Uterus (tissue), 3 donors: ENCODE measurements at regions not wholly inside any gene's neighbourhood (a gene's known extent, or its start where the extent isn't known, plus 50 kb on each side); places are given as distances from the start of the nearest gene placed in this dataset.

Experiments
- DNase-seq, 2 donors: peaks; one replicate each; pipeline ENCODE4 v3.0.0-alpha.2; 2019 to 2020
- H3K27ac ChIP-seq, 2 donors: fragments of 200-600 bp; sonication (generic); 1 replicate in 1 of 2; 2 replicates in 1 of 2; pipeline ENCODE4 v1.5.1; 2016 to 2018
- H3K27me3 ChIP-seq, 2 donors: fragments of 200-600 bp; sonication (generic); one replicate each; pipeline ENCODE4 v1.5.1; 2018 to 2019; ENCODE audit warnings: control low read depth in 1 of 2
- H3K36me3 ChIP-seq, 2 donors: fragments of 200-600 bp; sonication (generic); one replicate each; pipeline ENCODE4 v1.5.1; 2019; ENCODE audit warnings: control low read depth in 1 of 2
- H3K4me1 ChIP-seq, 2 donors: fragments of 200-600 bp; sonication (generic); one replicate each; pipeline ENCODE4 v1.5.1; 2018 to 2019; ENCODE audit warnings: control low read depth in 1 of 2
- H3K4me3 ChIP-seq, 2 donors: fragments of 200-600 bp; sonication (generic); 1 replicate in 1 of 2; 2 replicates in 1 of 2; pipeline ENCODE4 v1.5.1; 2018 to 2019; ENCODE audit warnings: mild to moderate bottlenecking in 1 of 2
- H3K9me3 ChIP-seq, 2 donors: fragments of 200-600 bp; sonication (generic); one replicate each; pipeline ENCODE4 v1.5.1; 2019; ENCODE audit warnings: control low read depth in 1 of 2
- POLR2A ChIP-seq, 2 donors: fragments of 450-650 bp; IDR thresholded peaks; one replicate each; pipeline ENCODE4 v1.6.1; 2016; ENCODE audit warnings: antibody characterized with exemption in 2 of 2, mild to moderate bottlenecking in 1 of 2, moderate library complexity in 1 of 2
- intact Hi-C: fragments of 100-400 bp; cut with DNase I; formaldehyde crosslinking; loops from one replicate; pipeline ENCODE4 v1.15.1; 2023; ENCODE audit warnings: low total_unique reads
- TF ChIP-seq, protein P1 (sequence below), 4 experiments: fragments of 200-600 bp in 2 of 4; fragments of 450-650 bp in 2 of 4; sonication (generic) in 2 of 4; IDR thresholded peaks; one replicate each; pipeline ENCODE4 v1.5.1; 2016 to 2019; ENCODE audit warnings: antibody characterized with exemption in 4 of 4, mild to moderate bottlenecking in 2 of 4, moderate library complexity in 1 of 4
- donor health status: DM: yes; HTN: yes; CAD: no.

DNA sequence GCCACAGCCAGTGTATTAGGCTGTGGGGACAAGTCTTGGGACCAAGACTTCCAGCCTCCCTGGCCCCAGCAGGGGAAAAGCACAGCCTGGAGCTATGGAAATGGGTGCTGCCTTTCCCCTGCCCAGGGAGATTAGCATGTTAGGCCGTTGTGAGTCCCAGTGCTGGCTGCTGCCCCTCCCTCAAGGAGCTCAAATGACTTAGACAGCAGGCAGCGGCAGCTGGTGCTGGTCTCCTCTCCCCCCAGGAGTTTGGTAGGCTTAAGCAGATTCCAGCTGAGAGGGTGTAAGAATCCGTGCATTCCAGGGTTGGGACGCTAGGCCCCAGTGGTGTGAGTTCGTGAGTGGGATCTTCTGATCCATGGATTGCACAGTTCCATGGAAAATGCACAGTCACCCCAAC lies 301.5 kb upstream of the PHF14 start:
- no peak overlapping the region for H3K27ac ChIP-seq
- no peaks in the 10 kb centered on the region for H3K4me1 ChIP-seq
- H3K4me3 ChIP-seq = no peak overlapping the region
- H3K9me3 ChIP-seq = no peaks in the 10 kb centered on the region
- H3K27me3 ChIP-seq = no peaks in the 10 kb centered on the region
- TF ChIP-seq POLR2A (IDR thresholded peaks at IDR 0.05) = no peak
- TF ChIP-seq, protein P1, sequence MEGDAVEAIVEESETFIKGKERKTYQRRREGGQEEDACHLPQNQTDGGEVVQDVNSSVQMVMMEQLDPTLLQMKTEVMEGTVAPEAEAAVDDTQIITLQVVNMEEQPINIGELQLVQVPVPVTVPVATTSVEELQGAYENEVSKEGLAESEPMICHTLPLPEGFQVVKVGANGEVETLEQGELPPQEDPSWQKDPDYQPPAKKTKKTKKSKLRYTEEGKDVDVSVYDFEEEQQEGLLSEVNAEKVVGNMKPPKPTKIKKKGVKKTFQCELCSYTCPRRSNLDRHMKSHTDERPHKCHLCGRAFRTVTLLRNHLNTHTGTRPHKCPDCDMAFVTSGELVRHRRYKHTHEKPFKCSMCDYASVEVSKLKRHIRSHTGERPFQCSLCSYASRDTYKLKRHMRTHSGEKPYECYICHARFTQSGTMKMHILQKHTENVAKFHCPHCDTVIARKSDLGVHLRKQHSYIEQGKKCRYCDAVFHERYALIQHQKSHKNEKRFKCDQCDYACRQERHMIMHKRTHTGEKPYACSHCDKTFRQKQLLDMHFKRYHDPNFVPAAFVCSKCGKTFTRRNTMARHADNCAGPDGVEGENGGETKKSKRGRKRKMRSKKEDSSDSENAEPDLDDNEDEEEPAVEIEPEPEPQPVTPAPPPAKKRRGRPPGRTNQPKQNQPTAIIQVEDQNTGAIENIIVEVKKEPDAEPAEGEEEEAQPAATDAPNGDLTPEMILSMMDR (IDR thresholded peaks at IDR 0.05) = no peak
- intact Hi-C loops = no loop called here
- H3K36me3 ChIP-seq = no peaks in the 10 kb centered on the region
- no peak for DNase-seq

DNA sequence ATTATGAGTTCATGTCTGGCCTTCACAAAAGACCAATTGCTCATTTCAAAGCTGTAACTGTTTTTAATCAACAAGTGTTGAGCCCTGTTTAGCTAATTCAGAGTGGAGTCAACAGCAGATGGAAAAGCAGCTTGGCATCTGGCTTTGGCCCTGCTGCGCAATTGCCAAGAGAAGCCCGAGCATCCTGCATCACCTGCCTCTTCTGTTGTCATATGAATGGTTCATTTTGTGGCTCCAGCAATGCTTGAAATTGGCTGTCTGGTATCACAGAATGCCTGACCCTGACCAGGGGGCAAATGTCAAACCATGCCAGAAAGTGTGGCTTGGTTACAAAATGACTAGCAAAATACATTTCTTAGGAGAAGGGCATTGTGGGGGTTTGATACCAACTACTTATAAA lies 296.5 kb upstream of the PHF14 start:
- no peak for TF ChIP-seq POLR2A (IDR thresholded peaks at IDR 0.05)
- TF ChIP-seq, protein P1 (IDR thresholded peaks at IDR 0.05) = no peak
- no peaks in the 10 kb centered on the region for H3K9me3 ChIP-seq
- H3K36me3 ChIP-seq = no peaks in the 10 kb centered on the region
- no peak overlapping the region for H3K27ac ChIP-seq
- H3K4me3 ChIP-seq = no peak overlapping the region
- intact Hi-C loops = no loop called here
- no peaks in the 10 kb centered on the region for H3K27me3 ChIP-seq
- DNase-seq = no peak
- no peaks in the 10 kb centered on the region for H3K4me1 ChIP-seq

DNA sequence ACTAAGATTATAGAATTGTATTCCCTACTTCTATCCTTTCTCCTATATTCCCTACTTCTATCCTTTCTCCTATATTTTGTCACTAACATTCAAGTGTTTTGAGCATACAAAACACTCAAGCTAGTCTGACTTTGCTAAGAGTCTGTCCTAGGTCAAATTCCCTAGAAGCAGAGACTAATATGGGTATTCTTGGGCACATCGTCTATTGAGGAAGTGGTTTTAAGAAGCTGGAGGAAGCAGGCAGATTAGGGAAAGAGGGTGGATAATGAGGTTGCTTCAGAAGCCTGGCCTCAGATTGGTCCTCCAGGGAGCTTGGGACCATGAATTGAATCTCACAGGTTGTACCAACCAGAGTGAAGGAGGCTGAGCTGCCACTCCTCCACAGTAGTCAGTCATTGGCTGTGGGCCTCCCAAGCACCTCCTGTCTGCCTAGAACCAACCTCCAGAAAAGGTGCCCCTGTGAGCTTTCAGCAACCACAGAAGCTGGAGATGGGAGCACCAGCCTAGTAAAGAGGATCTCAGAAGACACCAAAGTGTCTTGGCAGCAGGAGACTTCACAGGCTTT lies 295.9 kb upstream of the PHF14 start:
- intact Hi-C loops = no loop called here
- Histone ChIP-seq H3K4me3 (no peak overlapping the region), H3K27ac (no peak overlapping the region), H3K9me3 (no peaks in the 10 kb centered on the region), H3K27me3 (no peaks in the 10 kb centered on the region), H3K36me3 (no peaks in the 10 kb centered on the region), H3K4me1 (no peaks in the 10 kb centered on the region)
- no peak for TF ChIP-seq POLR2A (IDR thresholded peaks at IDR 0.05)
- TF ChIP-seq, protein P1 (IDR thresholded peaks at IDR 0.05) = no peak
- DNase-seq = no peak

DNA sequence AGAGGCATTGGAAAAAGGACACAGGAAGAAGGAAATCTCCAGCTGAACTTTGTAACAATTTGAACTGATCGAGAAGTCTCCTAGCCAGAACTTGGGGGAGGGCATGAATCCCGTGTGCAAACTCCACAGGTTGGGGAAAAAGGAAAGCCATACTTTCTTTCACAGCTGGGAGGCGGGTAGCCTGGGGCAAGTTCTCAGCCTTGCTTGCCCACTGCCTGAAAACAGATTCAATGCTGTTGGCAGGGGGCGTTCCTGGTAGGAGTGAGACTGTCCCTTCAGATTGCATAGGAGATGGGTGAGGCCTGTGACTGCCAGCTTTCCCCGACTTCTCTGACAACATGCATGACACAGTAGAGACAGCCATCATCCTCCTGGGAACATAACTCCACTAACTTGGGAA lies 289.1 kb upstream of the PHF14 start:
- intact Hi-C loops = no loop called here
- no peak for DNase-seq

DNA sequence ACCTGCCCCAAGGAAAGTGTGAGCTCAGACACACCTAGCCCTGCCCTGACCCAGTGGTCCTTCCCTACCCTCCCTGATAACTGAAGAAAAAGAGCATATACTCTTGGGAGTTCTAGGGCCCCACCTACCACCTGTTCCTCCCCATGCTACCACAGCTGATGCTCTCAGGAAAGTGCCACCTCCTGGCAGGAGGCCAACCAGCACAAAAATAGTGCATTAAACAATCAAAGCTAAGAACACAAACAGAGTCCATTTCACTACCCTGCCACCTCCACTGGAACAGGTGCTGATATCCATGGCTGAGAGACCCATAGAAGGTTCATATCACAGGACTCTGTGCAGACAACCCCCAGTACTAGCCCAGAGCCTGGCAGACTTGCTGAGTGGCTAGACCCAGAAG lies 288.6 kb upstream of the PHF14 start:
- intact Hi-C loops = no loop called here

More for the DNA sequence above, 289.1 kb upstream of the PHF14 start:
- no peaks in the 10 kb centered on the region for H3K36me3 ChIP-seq
- TF ChIP-seq POLR2A (IDR thresholded peaks at IDR 0.05) = no peak
- TF ChIP-seq, protein P1 (IDR thresholded peaks at IDR 0.05) = no peak
- H3K27me3 ChIP-seq = no peaks in the 10 kb centered on the region
- H3K9me3 ChIP-seq = no peaks in the 10 kb centered on the region
- no peaks in the 10 kb centered on the region for H3K4me1 ChIP-seq
- H3K4me3 ChIP-seq = no peak overlapping the region
- no peak overlapping the region for H3K27ac ChIP-seq

More for the DNA sequence above, 288.6 kb upstream of the PHF14 start:
- no peaks in the 10 kb centered on the region for H3K27me3 ChIP-seq
- no peak overlapping the region for H3K27ac ChIP-seq
- no peaks in the 10 kb centered on the region for H3K4me1 ChIP-seq
- no peaks in the 10 kb centered on the region for H3K9me3 ChIP-seq
- TF ChIP-seq, protein P1 (IDR thresholded peaks at IDR 0.05) = no peak
- no peak for TF ChIP-seq POLR2A (IDR thresholded peaks at IDR 0.05)
- no peak for DNase-seq
- no peaks in the 10 kb centered on the region for H3K36me3 ChIP-seq
- H3K4me3 ChIP-seq = no peak overlapping the region
